HFF-Myc (cell line): ENCODE measurements at regions not wholly inside any gene's neighbourhood (a gene's known extent, or its start where the extent isn't known, plus 50 kb on each side); places are given as distances from the start of the nearest gene placed in this dataset.

Experiments
- DNase-seq: peaks from one replicate; pipeline ENCODE4 v3.0.0-alpha.2; 2011; ENCODE audit warnings: low read depth; ENCODE audit errors: extremely low read depth
- H3K4me3 ChIP-seq: replicated peaks from 2 replicates; pipeline ENCODE4 v1.5.1; 2011; ENCODE audit warnings: low read depth, mild to moderate bottlenecking, control low read depth, low read length
- TF ChIP-seq, protein P1 (sequence below): IDR thresholded peaks from 2 replicates; pipeline ENCODE4 v1.5.1; 2012; ENCODE audit warnings: mild to moderate bottlenecking, low read depth, low read length, control low read depth; ENCODE audit errors: missing control alignments

- TF ChIP-seq, protein P1, sequence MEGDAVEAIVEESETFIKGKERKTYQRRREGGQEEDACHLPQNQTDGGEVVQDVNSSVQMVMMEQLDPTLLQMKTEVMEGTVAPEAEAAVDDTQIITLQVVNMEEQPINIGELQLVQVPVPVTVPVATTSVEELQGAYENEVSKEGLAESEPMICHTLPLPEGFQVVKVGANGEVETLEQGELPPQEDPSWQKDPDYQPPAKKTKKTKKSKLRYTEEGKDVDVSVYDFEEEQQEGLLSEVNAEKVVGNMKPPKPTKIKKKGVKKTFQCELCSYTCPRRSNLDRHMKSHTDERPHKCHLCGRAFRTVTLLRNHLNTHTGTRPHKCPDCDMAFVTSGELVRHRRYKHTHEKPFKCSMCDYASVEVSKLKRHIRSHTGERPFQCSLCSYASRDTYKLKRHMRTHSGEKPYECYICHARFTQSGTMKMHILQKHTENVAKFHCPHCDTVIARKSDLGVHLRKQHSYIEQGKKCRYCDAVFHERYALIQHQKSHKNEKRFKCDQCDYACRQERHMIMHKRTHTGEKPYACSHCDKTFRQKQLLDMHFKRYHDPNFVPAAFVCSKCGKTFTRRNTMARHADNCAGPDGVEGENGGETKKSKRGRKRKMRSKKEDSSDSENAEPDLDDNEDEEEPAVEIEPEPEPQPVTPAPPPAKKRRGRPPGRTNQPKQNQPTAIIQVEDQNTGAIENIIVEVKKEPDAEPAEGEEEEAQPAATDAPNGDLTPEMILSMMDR, result no peak
- H3K4me3 ChIP-seq, result no peak overlapping the region
- no peak for DNase-seq
Observed at GRCh38 chr6:99768166-99768565, 161.5 kb downstream of the PRDM13 start.

DNA sequence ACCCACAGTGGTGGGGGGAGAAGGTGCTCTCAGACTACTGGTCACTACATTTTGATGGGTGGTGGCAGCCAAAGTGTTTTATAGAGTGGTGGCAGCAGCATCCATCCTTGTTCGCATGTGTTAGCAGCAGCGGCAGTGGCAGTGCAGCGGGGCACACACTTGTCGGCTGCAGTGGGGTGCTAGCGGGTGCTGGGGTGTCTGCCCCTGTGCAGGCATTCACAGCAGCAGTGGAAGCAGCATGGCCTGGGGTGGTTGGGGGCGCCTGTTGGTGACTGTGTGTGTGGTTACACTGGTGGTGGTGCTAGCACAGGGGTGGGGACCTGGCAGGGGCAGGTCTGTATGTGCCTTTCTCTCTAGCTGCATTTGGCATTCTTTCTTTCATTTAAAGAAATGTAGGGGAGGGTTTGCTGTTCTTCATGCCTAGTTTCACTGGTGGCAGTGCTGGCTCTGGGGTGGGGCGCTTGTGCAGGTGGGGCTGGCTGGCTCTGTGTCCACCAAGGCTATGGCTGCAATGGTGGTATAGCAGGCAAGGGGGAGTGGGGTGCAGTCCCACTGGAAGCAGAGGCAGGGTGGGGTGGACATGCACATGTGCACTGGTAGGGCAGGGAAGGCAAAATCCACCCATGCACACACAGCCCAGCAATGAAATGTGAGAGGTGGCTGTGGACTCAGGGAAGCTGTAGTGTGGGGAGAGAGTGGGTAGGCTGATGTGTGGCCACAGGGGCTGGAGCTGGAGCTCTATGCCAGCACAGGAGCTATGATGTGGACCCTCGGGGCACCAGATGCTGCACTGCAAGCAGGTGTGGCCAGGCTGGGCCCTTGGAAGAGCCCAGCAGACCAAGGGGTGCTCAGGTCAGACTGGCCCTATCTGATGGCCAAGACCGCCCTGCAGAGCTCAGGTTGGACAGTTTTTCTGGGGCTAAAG is 173.3 kb downstream of the PRDM13 start:
- TF ChIP-seq, protein P1, result no peak

GRCh38 chr6:99780556-99780885 is 173.9 kb downstream of the PRDM13 start:
- no peak overlapping the region for H3K4me3 ChIP-seq
- no peak for DNase-seq
- TF ChIP-seq, protein P1, result no peak

More for the DNA sequence above, 173.3 kb downstream of the PRDM13 start:
- H3K4me3 ChIP-seq, result no peak overlapping the region
- no peak for DNase-seq

DNA sequence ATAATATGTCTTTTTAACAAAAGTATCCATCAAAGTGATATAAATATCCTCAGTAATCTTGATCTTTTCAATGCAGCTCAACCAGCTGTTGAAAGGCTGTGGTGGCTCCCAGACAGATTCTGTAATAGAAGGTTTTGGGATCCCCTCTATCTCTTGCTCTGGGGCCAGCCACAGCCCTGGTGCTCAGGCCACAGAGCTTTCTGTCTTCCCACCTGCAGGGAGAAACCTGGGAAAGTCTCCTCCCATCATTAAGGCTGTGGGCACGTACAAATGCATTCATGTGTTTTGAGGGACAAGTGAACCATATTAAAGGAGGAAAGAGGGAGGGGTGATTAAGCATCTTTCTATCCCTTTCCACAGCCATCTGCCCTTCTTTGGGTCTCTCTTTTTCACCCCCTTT is 183.1 kb downstream of the PRDM13 start:
- no peak for DNase-seq
- TF ChIP-seq, protein P1, result no peak
- H3K4me3 ChIP-seq, result no peak overlapping the region

GRCh38 chr6:99790679-99791078 is 184.0 kb downstream of the PRDM13 start:
- no peak for DNase-seq
- TF ChIP-seq, protein P1, result no peak
- no peak overlapping the region for H3K4me3 ChIP-seq

DNA sequence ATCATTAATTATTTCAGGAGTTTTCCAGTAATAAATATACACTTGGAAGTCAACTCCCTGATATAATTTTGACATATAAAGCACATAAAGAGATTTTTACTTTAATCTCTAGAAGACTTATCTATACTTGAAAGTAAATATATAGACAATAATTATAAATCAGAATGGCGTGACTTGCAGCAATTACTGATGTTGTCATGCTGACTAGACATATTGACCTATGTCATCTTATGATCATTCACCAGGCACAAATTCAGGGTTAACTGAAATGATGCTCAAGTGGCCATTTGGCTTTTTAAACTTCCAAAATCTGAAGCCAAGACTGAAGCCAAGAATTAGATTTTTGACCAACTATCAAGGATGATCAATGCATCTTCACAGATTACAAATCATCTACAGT is 192.2 kb downstream of the MCHR2 start:
- TF ChIP-seq, protein P1, result no peak
- DNase-seq, result no peak
- H3K4me3 ChIP-seq, result no peak overlapping the region
